ENCODE measurements at regions not wholly inside any gene's neighbourhood (a gene's known extent, or its start where the extent isn't known, plus 50 kb on each side); places are given as distances from the start of the nearest gene placed in this dataset.

- H3K79me2 ChIP-seq (ENCODE audit: control insufficient read depth, insufficient read depth, low read length, unreplicated experiment), result no peaks in the 10 kb centered on the region
- no peak overlapping the region for H3K4me3 ChIP-seq (ENCODE audit: low read depth, low read length)
- H3K27me3 ChIP-seq (ENCODE audit: insufficient read depth, low read length), result no peaks in the 10 kb centered on the region
- H2AFZ ChIP-seq (ENCODE audit: low read length, unreplicated experiment), result no peak overlapping the region
- H3K4me1 ChIP-seq (ENCODE audit: control insufficient read depth, insufficient read depth, low read length, unreplicated experiment), result no peaks in the 10 kb centered on the region
- no peak overlapping the region for H3K27ac ChIP-seq (ENCODE audit: low read depth, low read length)
- no peaks in the 10 kb centered on the region for H3K36me3 ChIP-seq (ENCODE audit: insufficient read depth, low read length)
Observed at GRCh38 chr7:13352677-13353076, 636.8 kb downstream of the ETV1 start.

GRCh38 chr7:13359656-13360055 lies 629.8 kb downstream of the ETV1 start:
- Histone ChIP-seq H3K79me2 (ENCODE audit: control insufficient read depth, insufficient read depth, low read length, unreplicated experiment) (no peaks in the 10 kb centered on the region), H3K4me3 (ENCODE audit: low read depth, low read length) (no peak overlapping the region), H2AFZ (ENCODE audit: low read length, unreplicated experiment) (no peak overlapping the region), H3K27ac (ENCODE audit: low read depth, low read length) (no peak overlapping the region), H3K4me1 (ENCODE audit: control insufficient read depth, insufficient read depth, low read length, unreplicated experiment) (no peaks in the 10 kb centered on the region), H3K27me3 (ENCODE audit: insufficient read depth, low read length) (no peaks in the 10 kb centered on the region), H3K36me3 (ENCODE audit: insufficient read depth, low read length) (no peaks in the 10 kb centered on the region)

- Histone ChIP-seq H3K27me3 (ENCODE audit: insufficient read depth, low read length) (no peaks in the 10 kb centered on the region), H2AFZ (ENCODE audit: low read length, unreplicated experiment) (no peak overlapping the region), H3K4me1 (ENCODE audit: control insufficient read depth, insufficient read depth, low read length, unreplicated experiment) (no peaks in the 10 kb centered on the region), H3K36me3 (ENCODE audit: insufficient read depth, low read length) (no peaks in the 10 kb centered on the region), H3K79me2 (ENCODE audit: control insufficient read depth, insufficient read depth, low read length, unreplicated experiment) (no peaks in the 10 kb centered on the region), H3K4me3 (ENCODE audit: low read depth, low read length) (no peak overlapping the region), H3K27ac (ENCODE audit: low read depth, low read length) (no peak overlapping the region)
Observed at GRCh38 chr7:13386741-13387140, 602.7 kb downstream of the ETV1 start.

GRCh38 chr7:13407911-13408310 lies 581.6 kb downstream of the ETV1 start:
- no peak overlapping the region for H3K27ac ChIP-seq (ENCODE audit: low read depth, low read length)
- H3K4me1 ChIP-seq (ENCODE audit: control insufficient read depth, insufficient read depth, low read length, unreplicated experiment), result no peaks in the 10 kb centered on the region
- no peak overlapping the region for H2AFZ ChIP-seq (ENCODE audit: low read length, unreplicated experiment)
- H3K27me3 ChIP-seq (ENCODE audit: insufficient read depth, low read length), result no peaks in the 10 kb centered on the region
- no peaks in the 10 kb centered on the region for H3K79me2 ChIP-seq (ENCODE audit: control insufficient read depth, insufficient read depth, low read length, unreplicated experiment)
- H3K4me3 ChIP-seq (ENCODE audit: low read depth, low read length), result no peak overlapping the region
- no peaks in the 10 kb centered on the region for H3K36me3 ChIP-seq (ENCODE audit: insufficient read depth, low read length)

GRCh38 chr7:13411151-13411550 lies 578.3 kb downstream of the ETV1 start:
- Histone ChIP-seq H3K4me1 (ENCODE audit: control insufficient read depth, insufficient read depth, low read length, unreplicated experiment) (no peaks in the 10 kb centered on the region), H3K27me3 (ENCODE audit: insufficient read depth, low read length) (no peaks in the 10 kb centered on the region), H3K36me3 (ENCODE audit: insufficient read depth, low read length) (no peaks in the 10 kb centered on the region), H3K27ac (ENCODE audit: low read depth, low read length) (no peak overlapping the region), H3K4me3 (ENCODE audit: low read depth, low read length) (peak overlapping the region; percentile 20), H3K79me2 (ENCODE audit: control insufficient read depth, insufficient read depth, low read length, unreplicated experiment) (no peaks in the 10 kb centered on the region), H2AFZ (ENCODE audit: low read length, unreplicated experiment) (peak overlapping the region; percentile 39)

GRCh38 chr7:13411636-13412035 lies 577.8 kb downstream of the ETV1 start:
- Histone ChIP-seq H3K27me3 (ENCODE audit: insufficient read depth, low read length) (no peaks in the 10 kb centered on the region), H3K4me1 (ENCODE audit: control insufficient read depth, insufficient read depth, low read length, unreplicated experiment) (no peaks in the 10 kb centered on the region), H3K27ac (ENCODE audit: low read depth, low read length) (no peak overlapping the region), H3K36me3 (ENCODE audit: insufficient read depth, low read length) (no peaks in the 10 kb centered on the region), H3K79me2 (ENCODE audit: control insufficient read depth, insufficient read depth, low read length, unreplicated experiment) (no peaks in the 10 kb centered on the region), H2AFZ (ENCODE audit: low read length, unreplicated experiment) (no peak overlapping the region), H3K4me3 (ENCODE audit: low read depth, low read length) (no peak overlapping the region)

- Histone ChIP-seq H3K36me3 (ENCODE audit: insufficient read depth, low read length) (no peaks in the 10 kb centered on the region; the same call in 1 of the 2 replicates), H3K4me3 (ENCODE audit: low read depth, low read length) (no peak overlapping the region), H3K4me1 (ENCODE audit: control insufficient read depth, insufficient read depth, low read length, unreplicated experiment) (no peaks in the 10 kb centered on the region), H2AFZ (ENCODE audit: low read length, unreplicated experiment) (no peak overlapping the region), H3K27ac (ENCODE audit: low read depth, low read length) (no peak overlapping the region), H3K79me2 (ENCODE audit: control insufficient read depth, insufficient read depth, low read length, unreplicated experiment) (no peaks in the 10 kb centered on the region), H3K27me3 (ENCODE audit: insufficient read depth, low read length) (no peaks in the 10 kb centered on the region)
Observed at GRCh38 chr7:13414181-13414580, 575.3 kb downstream of the ETV1 start.

GRCh38 chr7:13414661-13415107 lies 574.8 kb downstream of the ETV1 start:
- Histone ChIP-seq H3K27ac (ENCODE audit: low read depth, low read length) (no peak overlapping the region), H3K36me3 (ENCODE audit: insufficient read depth, low read length) (no peaks in the 10 kb centered on the region; the same call in 1 of the 2 replicates), H2AFZ (ENCODE audit: low read length, unreplicated experiment) (no peak overlapping the region), H3K27me3 (ENCODE audit: insufficient read depth, low read length) (no peaks in the 10 kb centered on the region), H3K79me2 (ENCODE audit: control insufficient read depth, insufficient read depth, low read length, unreplicated experiment) (no peaks in the 10 kb centered on the region), H3K4me1 (ENCODE audit: control insufficient read depth, insufficient read depth, low read length, unreplicated experiment) (no peaks in the 10 kb centered on the region), H3K4me3 (ENCODE audit: low read depth, low read length) (no peak overlapping the region)

- Histone ChIP-seq H3K4me1 (ENCODE audit: control insufficient read depth, insufficient read depth, low read length, unreplicated experiment) (no peaks in the 10 kb centered on the region), H3K79me2 (ENCODE audit: control insufficient read depth, insufficient read depth, low read length, unreplicated experiment) (no peaks in the 10 kb centered on the region), H3K27me3 (ENCODE audit: insufficient read depth, low read length) (no peaks in the 10 kb centered on the region), H3K27ac (ENCODE audit: low read depth, low read length) (no peak overlapping the region), H2AFZ (ENCODE audit: low read length, unreplicated experiment) (no peak overlapping the region), H3K36me3 (ENCODE audit: insufficient read depth, low read length) (no peaks in the 10 kb centered on the region; the same call in 1 of the 2 replicates), H3K4me3 (ENCODE audit: low read depth, low read length) (no peak overlapping the region)
Observed at GRCh38 chr7:13416071-13416470, 573.4 kb downstream of the ETV1 start.

- Histone ChIP-seq H3K4me1 (ENCODE audit: control insufficient read depth, insufficient read depth, low read length, unreplicated experiment) (no peaks in the 10 kb centered on the region), H2AFZ (ENCODE audit: low read length, unreplicated experiment) (no peak overlapping the region)
Observed at GRCh38 chr7:13416544-13416943, 572.9 kb downstream of the ETV1 start.

GRCh38 chr7:13420726-13421125 lies 568.7 kb downstream of the ETV1 start:
- Histone ChIP-seq H3K79me2 (ENCODE audit: control insufficient read depth, insufficient read depth, low read length, unreplicated experiment) (no peaks in the 10 kb centered on the region), H3K4me3 (ENCODE audit: low read depth, low read length) (no peak overlapping the region), H2AFZ (ENCODE audit: low read length, unreplicated experiment) (no peak overlapping the region), H3K27ac (ENCODE audit: low read depth, low read length) (no peak overlapping the region), H3K4me1 (ENCODE audit: control insufficient read depth, insufficient read depth, low read length, unreplicated experiment) (no peaks in the 10 kb centered on the region), H3K27me3 (ENCODE audit: insufficient read depth, low read length) (no peaks in the 10 kb centered on the region), H3K36me3 (ENCODE audit: insufficient read depth, low read length) (no peaks in the 10 kb centered on the region; the same call in 1 of the 2 replicates)

More at GRCh38 chr7:13416544-13416943, 572.9 kb downstream of the ETV1 start:
- H3K27me3 ChIP-seq (ENCODE audit: insufficient read depth, low read length), result no peaks in the 10 kb centered on the region
- H3K79me2 ChIP-seq (ENCODE audit: control insufficient read depth, insufficient read depth, low read length, unreplicated experiment), result no peaks in the 10 kb centered on the region
- no peak overlapping the region for H3K27ac ChIP-seq (ENCODE audit: low read depth, low read length)
- H3K4me3 ChIP-seq (ENCODE audit: low read depth, low read length), result no peak overlapping the region
- H3K36me3 ChIP-seq (ENCODE audit: insufficient read depth, low read length), result no peaks in the 10 kb centered on the region; the same call in 1 of the 2 replicates
